Kidney epithelial cell (primary cell): ENCODE measurements at regions not wholly inside any gene's neighbourhood (a gene's known extent, or its start where the extent isn't known, plus 50 kb on each side); places are given as distances from the start of the nearest gene placed in this dataset.

Experiments used
- DNase-seq: peaks from one replicate; pipeline ENCODE4 v3.0.0-alpha.2; 2010; ENCODE audit warnings: low read depth
- H3K27me3 ChIP-seq: 2 replicates; pipeline ENCODE4 v1.6.0; 2011; ENCODE audit warnings: low read length; ENCODE audit not compliant: control insufficient read depth, insufficient read depth
- H3K36me3 ChIP-seq: 2 replicates; pipeline ENCODE4 v1.5.1; 2011; ENCODE audit warnings: low read length; ENCODE audit not compliant: control insufficient read depth, insufficient read depth
- H3K4me3 ChIP-seq: 2 replicates; pipeline ENCODE4 v1.5.1; 2011; ENCODE audit warnings: low read depth, mild to moderate bottlenecking, control low read depth, low read length
- TF ChIP-seq, protein P1 (sequence below): IDR thresholded peaks from 2 replicates; pipeline ENCODE4 v1.5.1; 2011; ENCODE audit warnings: mild to moderate bottlenecking, moderate library complexity, low read length, control low read depth, inconsistent platforms; ENCODE audit not compliant: insufficient read depth, poor library complexity, severe bottlenecking

GRCh38 chr10:21403256-21404015, 122.0 kb downstream of the SKIDA1 start:
- DNase-seq: no peak
- Histone ChIP-seq H3K36me3 (no peaks in the 10 kb centered on the region), H3K27me3 (no peaks in the 10 kb centered on the region), H3K4me3 (no peak overlapping the region)
- TF ChIP-seq, protein P1, sequence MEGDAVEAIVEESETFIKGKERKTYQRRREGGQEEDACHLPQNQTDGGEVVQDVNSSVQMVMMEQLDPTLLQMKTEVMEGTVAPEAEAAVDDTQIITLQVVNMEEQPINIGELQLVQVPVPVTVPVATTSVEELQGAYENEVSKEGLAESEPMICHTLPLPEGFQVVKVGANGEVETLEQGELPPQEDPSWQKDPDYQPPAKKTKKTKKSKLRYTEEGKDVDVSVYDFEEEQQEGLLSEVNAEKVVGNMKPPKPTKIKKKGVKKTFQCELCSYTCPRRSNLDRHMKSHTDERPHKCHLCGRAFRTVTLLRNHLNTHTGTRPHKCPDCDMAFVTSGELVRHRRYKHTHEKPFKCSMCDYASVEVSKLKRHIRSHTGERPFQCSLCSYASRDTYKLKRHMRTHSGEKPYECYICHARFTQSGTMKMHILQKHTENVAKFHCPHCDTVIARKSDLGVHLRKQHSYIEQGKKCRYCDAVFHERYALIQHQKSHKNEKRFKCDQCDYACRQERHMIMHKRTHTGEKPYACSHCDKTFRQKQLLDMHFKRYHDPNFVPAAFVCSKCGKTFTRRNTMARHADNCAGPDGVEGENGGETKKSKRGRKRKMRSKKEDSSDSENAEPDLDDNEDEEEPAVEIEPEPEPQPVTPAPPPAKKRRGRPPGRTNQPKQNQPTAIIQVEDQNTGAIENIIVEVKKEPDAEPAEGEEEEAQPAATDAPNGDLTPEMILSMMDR: no peak

- TF ChIP-seq, protein P1: no peak
- Histone ChIP-seq H3K27me3 (no peaks in the 10 kb centered on the region), H3K36me3 (no peaks in the 10 kb centered on the region), H3K4me3 (no peak overlapping the region)
- no peak for DNase-seq
Observed at GRCh38 chr10:21402606-21403083, 122.8 kb downstream of the SKIDA1 start.

- DNase-seq: peak; percentile 56
- Histone ChIP-seq H3K4me3 (no peak overlapping the region), H3K27me3 (no peaks in the 10 kb centered on the region), H3K36me3 (no peaks in the 10 kb centered on the region)
- TF ChIP-seq, protein P1: no peak
Observed at GRCh38 chr10:21401196-21401595, 124.3 kb downstream of the SKIDA1 start.

DNA sequence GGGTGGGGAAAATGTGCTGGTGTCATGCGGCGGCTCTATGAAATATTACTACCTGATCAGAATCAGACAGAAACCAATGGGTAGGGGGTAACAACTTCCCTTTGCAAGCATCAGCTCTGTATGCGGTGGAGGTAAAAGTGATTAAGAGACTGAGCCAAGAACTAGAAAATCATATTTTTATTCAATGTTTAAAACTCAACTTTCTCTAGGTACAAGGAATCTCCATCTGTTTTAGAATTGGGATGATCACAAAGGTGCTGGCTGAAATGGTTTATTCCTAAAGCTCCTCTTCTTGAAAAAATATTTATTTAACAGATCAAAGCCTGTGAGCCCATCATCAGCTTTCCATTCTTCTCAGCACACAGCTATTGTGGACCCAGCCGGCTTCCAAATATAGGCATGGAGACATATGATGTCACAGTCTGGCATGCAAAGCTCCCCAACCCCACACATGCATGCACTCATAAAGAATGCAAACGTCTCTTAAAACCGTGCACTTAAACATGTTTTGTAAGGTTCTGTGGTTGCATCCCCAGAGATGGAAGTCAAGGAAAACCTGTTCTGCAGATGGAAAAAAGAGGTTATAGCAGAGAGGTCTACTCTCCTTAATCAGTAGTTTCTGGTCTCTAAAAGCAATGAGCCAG, 126.0 kb downstream of the SKIDA1 start:
- TF ChIP-seq, protein P1: no peak
- H3K4me3 ChIP-seq: no peak overlapping the region
- peak; percentile 88 for DNase-seq
- H3K36me3 ChIP-seq: no peaks in the 10 kb centered on the region
- no peaks in the 10 kb centered on the region for H3K27me3 ChIP-seq

GRCh38 chr10:21398563-21399231, 126.8 kb downstream of the SKIDA1 start:
- DNase-seq: peak; percentile 49
- H3K27me3 ChIP-seq: no peaks in the 10 kb centered on the region
- H3K36me3 ChIP-seq: no peaks in the 10 kb centered on the region
- no peak overlapping the region for H3K4me3 ChIP-seq
- TF ChIP-seq, protein P1: no peak
